Activated CD8-positive, alpha-beta memory T cell treated with anti-CD3 and anti-CD28 coated beads, Interleukin-2, amount 50 U/mL, for 24 hours (primary cell): ENCODE measurements at regions not wholly inside any gene's neighbourhood (a gene's known extent, or its start where the extent isn't known, plus 50 kb on each side); places are given as distances from the start of the nearest gene placed in this dataset.
"Not testable (repeated sequence)": the region's sequence is repeated elsewhere in the genome, so short reads cannot be mapped to it uniquely, and the experiment has no call there.

Source experiments
- DNase-seq: peaks from one replicate; pipeline ENCODE4 v3.0.0-alpha.2; 2020; ENCODE audit errors: extremely low read depth

GRCh38 chr6:119728220-119728750, 378.7 kb upstream of the MAN1A1 start:
- no peak for DNase-seq

- no peak for DNase-seq
Observed at GRCh38 chr6:119727504-119728219, 378.1 kb upstream of the MAN1A1 start.

- DNase-seq: not testable (repeated sequence)
Observed at GRCh38 chr6:119726912-119727311, 377.4 kb upstream of the MAN1A1 start.

GRCh38 chr6:119726086-119726485, 376.5 kb upstream of the MAN1A1 start:
- no peak for DNase-seq

GRCh38 chr6:119720160-119720559, 370.6 kb upstream of the MAN1A1 start:
- no peak for DNase-seq

GRCh38 chr6:119717942-119718341, 368.4 kb upstream of the MAN1A1 start:
- DNase-seq: no peak

GRCh38 chr6:119716668-119717270, 367.2 kb upstream of the MAN1A1 start:
- no peak for DNase-seq

- no peak for DNase-seq
Observed at GRCh38 chr6:119713903-119714302, 364.3 kb upstream of the MAN1A1 start.

- no peak for DNase-seq
Observed at GRCh38 chr6:119686644-119687043, 337.1 kb upstream of the MAN1A1 start.

GRCh38 chr6:119686240-119686639, 336.7 kb upstream of the MAN1A1 start:
- DNase-seq: no peak

- no peak for DNase-seq
Observed at GRCh38 chr6:119683671-119684070, 334.1 kb upstream of the MAN1A1 start.

GRCh38 chr6:119683031-119683430, 333.5 kb upstream of the MAN1A1 start:
- no peak for DNase-seq

- no peak for DNase-seq
Observed at GRCh38 chr6:119678961-119679360, 329.4 kb upstream of the MAN1A1 start.

GRCh38 chr6:119677384-119677783, 327.8 kb upstream of the MAN1A1 start:
- DNase-seq: no peak

- DNase-seq: no peak
Observed at GRCh38 chr6:119676961-119677360, 327.4 kb upstream of the MAN1A1 start.

GRCh38 chr6:119676230-119676629, 326.7 kb upstream of the MAN1A1 start:
- no peak for DNase-seq

GRCh38 chr6:119673741-119674140, 324.2 kb upstream of the MAN1A1 start:
- no peak for DNase-seq

GRCh38 chr6:119672725-119673124, 323.2 kb upstream of the MAN1A1 start:
- DNase-seq: no peak

GRCh38 chr6:119671105-119671504, 321.5 kb upstream of the MAN1A1 start:
- no peak for DNase-seq

- DNase-seq: no peak
Observed at GRCh38 chr6:119669221-119669620, 319.7 kb upstream of the MAN1A1 start.

GRCh38 chr6:119665432-119665831, 315.9 kb upstream of the MAN1A1 start:
- DNase-seq: not testable (repeated sequence)

- no peak for DNase-seq
Observed at GRCh38 chr6:119661628-119662027, 312.1 kb upstream of the MAN1A1 start.

GRCh38 chr6:119661078-119661477, 311.5 kb upstream of the MAN1A1 start:
- no peak for DNase-seq
